ENCODE measurements at regions not wholly inside any gene's neighbourhood (a gene's known extent, or its start where the extent isn't known, plus 50 kb on each side); places are given as distances from the start of the nearest gene placed in this dataset.

DNA sequence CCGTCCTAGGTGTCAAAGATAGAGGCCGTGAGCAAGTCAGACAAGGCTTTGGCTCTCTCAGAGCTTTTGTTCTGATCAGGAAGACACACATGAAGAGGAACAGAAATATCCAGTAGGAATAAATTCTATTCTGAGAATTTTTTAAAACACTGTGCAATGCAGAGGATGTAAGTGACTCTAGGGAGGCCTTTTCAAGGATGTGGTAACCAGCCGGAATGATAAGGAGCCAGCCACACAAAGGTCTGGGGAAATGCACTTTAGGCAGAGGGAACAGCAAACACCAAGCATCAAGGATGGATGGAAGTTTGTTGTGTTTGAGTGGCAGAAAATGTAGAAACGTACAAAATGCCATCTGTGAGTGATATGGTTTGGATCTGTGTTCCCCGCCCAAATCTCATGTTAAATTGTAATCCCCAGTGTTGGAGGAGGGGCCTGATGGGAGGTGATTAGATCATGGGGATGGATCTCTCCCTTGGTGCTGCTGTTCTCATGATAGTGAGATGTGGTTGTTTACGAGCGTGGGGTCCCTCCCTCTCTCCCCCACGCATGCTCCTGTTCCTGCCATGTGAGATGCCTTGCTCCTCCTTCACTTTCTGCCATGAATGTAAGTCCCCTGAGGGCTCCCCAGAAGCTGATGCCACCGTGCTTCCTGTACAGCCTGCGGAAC, 93.6 kb upstream of the CDYL start:
- no peak overlapping the region for H3K27ac ChIP-seq (ENCODE audit: low read depth, low read length)
- TF ChIP-seq, protein P1, sequence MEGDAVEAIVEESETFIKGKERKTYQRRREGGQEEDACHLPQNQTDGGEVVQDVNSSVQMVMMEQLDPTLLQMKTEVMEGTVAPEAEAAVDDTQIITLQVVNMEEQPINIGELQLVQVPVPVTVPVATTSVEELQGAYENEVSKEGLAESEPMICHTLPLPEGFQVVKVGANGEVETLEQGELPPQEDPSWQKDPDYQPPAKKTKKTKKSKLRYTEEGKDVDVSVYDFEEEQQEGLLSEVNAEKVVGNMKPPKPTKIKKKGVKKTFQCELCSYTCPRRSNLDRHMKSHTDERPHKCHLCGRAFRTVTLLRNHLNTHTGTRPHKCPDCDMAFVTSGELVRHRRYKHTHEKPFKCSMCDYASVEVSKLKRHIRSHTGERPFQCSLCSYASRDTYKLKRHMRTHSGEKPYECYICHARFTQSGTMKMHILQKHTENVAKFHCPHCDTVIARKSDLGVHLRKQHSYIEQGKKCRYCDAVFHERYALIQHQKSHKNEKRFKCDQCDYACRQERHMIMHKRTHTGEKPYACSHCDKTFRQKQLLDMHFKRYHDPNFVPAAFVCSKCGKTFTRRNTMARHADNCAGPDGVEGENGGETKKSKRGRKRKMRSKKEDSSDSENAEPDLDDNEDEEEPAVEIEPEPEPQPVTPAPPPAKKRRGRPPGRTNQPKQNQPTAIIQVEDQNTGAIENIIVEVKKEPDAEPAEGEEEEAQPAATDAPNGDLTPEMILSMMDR (IDR thresholded peaks at IDR 0.05; ENCODE audit: extremely low read depth, low read depth, low read length), result no peak
- no peak overlapping the region for H3K4me3 ChIP-seq (ENCODE audit: insufficient read depth, low read length)
- H3K4me2 ChIP-seq (ENCODE audit: insufficient read depth, low read length), result no peak overlapping the region
- H3K4me1 ChIP-seq (ENCODE audit: insufficient read depth, low read length), result no peaks in the 10 kb centered on the region
- no peak overlapping the region for H2AFZ ChIP-seq (ENCODE audit: low read length)
- H3K79me2 ChIP-seq (ENCODE audit: insufficient read depth, low read length), result no peaks in the 10 kb centered on the region
- peaks cover 14% of the 10 kb centered on the region for H3K27me3 ChIP-seq (ENCODE audit: insufficient read depth, low read length)
- H4K20me1 ChIP-seq (ENCODE audit: insufficient read depth, low read length), result no peaks in the 10 kb centered on the region
- DNase-seq (ENCODE audit: insufficient read length, low spot score, missing footprints), result no peak
- H3K9me3 ChIP-seq (ENCODE audit: low read depth, low read length), result no peaks in the 10 kb centered on the region
- no peaks in the 10 kb centered on the region for H3K36me3 ChIP-seq (ENCODE audit: insufficient read depth, low read length)

- no peaks in the 10 kb centered on the region for H3K36me3 ChIP-seq (ENCODE audit: insufficient read depth, low read length)
- H3K27me3 ChIP-seq (ENCODE audit: insufficient read depth, low read length), result peaks cover 22% of the 10 kb centered on the region
- H3K4me1 ChIP-seq (ENCODE audit: insufficient read depth, low read length), result no peaks in the 10 kb centered on the region
- no peak overlapping the region for H3K4me2 ChIP-seq (ENCODE audit: insufficient read depth, low read length)
- no peaks in the 10 kb centered on the region for H4K20me1 ChIP-seq (ENCODE audit: insufficient read depth, low read length)
- no peak overlapping the region for H3K27ac ChIP-seq (ENCODE audit: low read depth, low read length)
- no peak overlapping the region for H2AFZ ChIP-seq (ENCODE audit: low read length)
- TF ChIP-seq, protein P1 (IDR thresholded peaks at IDR 0.05; ENCODE audit: extremely low read depth, low read depth, low read length), result no peak
- no peak for DNase-seq (ENCODE audit: insufficient read length, low spot score, missing footprints)
- H3K4me3 ChIP-seq (ENCODE audit: insufficient read depth, low read length), result no peak overlapping the region
- no peaks in the 10 kb centered on the region for H3K9me3 ChIP-seq (ENCODE audit: low read depth, low read length)
- no peaks in the 10 kb centered on the region for H3K79me2 ChIP-seq (ENCODE audit: insufficient read depth, low read length)
These were observed 97.5 kb upstream of the CDYL start for GRCh38 chr6:4678506-4679300.

DNA sequence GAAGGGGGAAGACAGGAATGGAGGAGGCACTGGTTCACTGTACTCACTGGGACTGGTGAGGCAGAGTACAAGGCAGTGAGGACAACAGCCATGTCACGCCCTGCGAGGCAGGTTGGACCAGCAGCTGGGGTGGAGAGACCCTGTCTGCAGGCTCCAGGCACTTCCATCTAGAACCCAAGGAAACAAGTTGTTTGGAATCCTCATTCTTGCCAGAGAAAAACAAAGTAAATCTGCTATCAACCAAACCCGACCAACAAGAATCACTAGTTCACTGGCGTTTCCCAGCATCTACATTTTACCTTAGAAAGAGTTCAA, 98.5 kb upstream of the CDYL start:
- H3K27ac ChIP-seq (ENCODE audit: low read depth, low read length), result no peak overlapping the region
- H3K4me2 ChIP-seq (ENCODE audit: insufficient read depth, low read length), result no peak overlapping the region
- H3K36me3 ChIP-seq (ENCODE audit: insufficient read depth, low read length), result no peaks in the 10 kb centered on the region
- no peaks in the 10 kb centered on the region for H3K9me3 ChIP-seq (ENCODE audit: low read depth, low read length)
- H3K4me1 ChIP-seq (ENCODE audit: insufficient read depth, low read length), result no peaks in the 10 kb centered on the region
- H2AFZ ChIP-seq (ENCODE audit: low read length), result no peak overlapping the region
- TF ChIP-seq, protein P1 (IDR thresholded peaks at IDR 0.05; ENCODE audit: extremely low read depth, low read depth, low read length), result no peak
- H3K79me2 ChIP-seq (ENCODE audit: insufficient read depth, low read length), result no peaks in the 10 kb centered on the region
- H4K20me1 ChIP-seq (ENCODE audit: insufficient read depth, low read length), result no peaks in the 10 kb centered on the region
- peaks cover 18% of the 10 kb centered on the region for H3K27me3 ChIP-seq (ENCODE audit: insufficient read depth, low read length)
- no peak overlapping the region for H3K4me3 ChIP-seq (ENCODE audit: insufficient read depth, low read length)
- no peak for DNase-seq (ENCODE audit: insufficient read length, low spot score, missing footprints)

- Histone ChIP-seq H3K79me2 (ENCODE audit: insufficient read depth, low read length) (no peaks in the 10 kb centered on the region), H3K36me3 (ENCODE audit: insufficient read depth, low read length) (no peaks in the 10 kb centered on the region), H3K4me1 (ENCODE audit: insufficient read depth, low read length) (no peaks in the 10 kb centered on the region), H3K27ac (ENCODE audit: low read depth, low read length) (no peak overlapping the region), H3K4me2 (ENCODE audit: insufficient read depth, low read length) (no peak overlapping the region), H3K27me3 (ENCODE audit: insufficient read depth, low read length) (peaks cover 18% of the 10 kb centered on the region), H2AFZ (ENCODE audit: low read length) (no peak overlapping the region), H4K20me1 (ENCODE audit: insufficient read depth, low read length) (no peaks in the 10 kb centered on the region), H3K9me3 (ENCODE audit: low read depth, low read length) (no peaks in the 10 kb centered on the region), H3K4me3 (ENCODE audit: insufficient read depth, low read length) (no peak overlapping the region)
- TF ChIP-seq, protein P1 (IDR thresholded peaks at IDR 0.05; ENCODE audit: extremely low read depth, low read depth, low read length), result no peak
- no peak for DNase-seq (ENCODE audit: insufficient read length, low spot score, missing footprints)
These were observed 99.0 kb upstream of the CDYL start for GRCh38 chr6:4677011-4677750.
